Fibroblast of skin of right quadriceps (primary cell): ENCODE measurements at regions not wholly inside any gene's neighbourhood (a gene's known extent, or its start where the extent isn't known, plus 50 kb on each side); places are given as distances from the start of the nearest gene placed in this dataset.
"Not testable (repeated sequence)": the region's sequence is repeated elsewhere in the genome, so short reads cannot be mapped to it uniquely, and the experiment has no call there.

Experiments
- DNase-seq: peaks from one replicate; pipeline ENCODE4 v3.0.0-alpha.2; 2013

DNA sequence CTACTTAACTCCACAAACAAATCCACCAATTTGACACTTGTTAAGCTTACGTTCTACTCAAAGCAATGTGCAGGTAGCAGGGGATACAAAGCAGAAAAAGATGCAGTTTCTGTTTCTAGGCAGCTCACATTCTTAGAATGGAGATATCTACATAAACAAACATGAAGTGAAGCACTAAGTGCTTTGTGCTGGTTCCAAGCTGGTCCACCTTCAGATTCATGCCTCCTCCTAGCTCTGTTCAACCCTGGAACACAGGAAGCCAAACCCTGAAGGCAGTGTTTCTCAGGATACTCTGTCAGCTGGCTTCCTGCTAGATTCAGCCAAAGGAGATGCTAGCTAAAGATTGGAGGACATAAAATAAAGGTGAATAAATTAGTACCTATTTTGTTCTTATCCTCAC, 55.3 kb upstream of the NOL4 start:
- DNase-seq: no peak

- DNase-seq: no peak
Measured at GRCh38 chr18:34280653-34281052, 55.9 kb upstream of the NOL4 start.

DNA sequence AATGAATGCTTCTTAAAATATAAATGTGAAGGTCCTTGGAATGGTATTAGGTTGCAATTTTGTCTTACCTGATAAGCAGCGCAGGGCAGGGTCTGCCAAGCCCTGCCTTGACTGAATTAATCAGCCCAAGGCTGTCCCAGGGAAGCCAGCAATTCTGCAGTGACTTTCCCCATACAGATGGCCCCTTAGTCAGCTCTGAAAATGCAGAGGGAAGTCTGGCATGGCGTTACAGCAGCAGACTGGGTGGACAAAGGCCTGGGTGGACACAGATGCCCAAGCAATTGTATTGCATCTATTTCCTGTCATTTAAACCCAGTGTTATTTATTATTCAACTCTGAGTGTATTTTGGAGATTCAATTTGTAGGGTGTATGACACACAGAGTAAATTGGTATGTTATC, 56.6 kb upstream of the NOL4 start:
- DNase-seq: no peak

DNA sequence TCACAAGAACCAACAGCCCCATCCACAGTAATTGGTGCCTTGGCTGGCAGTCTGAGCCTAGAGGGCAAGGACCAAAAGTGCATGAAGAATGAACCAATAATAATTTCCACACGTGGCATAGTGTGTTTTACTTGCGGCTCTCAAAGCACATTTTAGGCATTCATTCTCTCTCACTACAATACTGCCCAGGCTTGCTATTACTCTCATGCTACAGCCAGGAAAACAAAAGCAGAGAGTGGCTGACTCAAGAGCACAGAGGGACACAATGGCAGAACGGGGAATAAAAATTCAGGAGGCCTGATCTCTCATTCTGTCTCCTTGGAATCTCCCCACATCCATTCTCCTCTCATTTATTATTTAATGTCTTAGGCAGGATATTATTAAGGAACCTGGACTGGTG, 57.0 kb upstream of the NOL4 start:
- no peak for DNase-seq

DNA sequence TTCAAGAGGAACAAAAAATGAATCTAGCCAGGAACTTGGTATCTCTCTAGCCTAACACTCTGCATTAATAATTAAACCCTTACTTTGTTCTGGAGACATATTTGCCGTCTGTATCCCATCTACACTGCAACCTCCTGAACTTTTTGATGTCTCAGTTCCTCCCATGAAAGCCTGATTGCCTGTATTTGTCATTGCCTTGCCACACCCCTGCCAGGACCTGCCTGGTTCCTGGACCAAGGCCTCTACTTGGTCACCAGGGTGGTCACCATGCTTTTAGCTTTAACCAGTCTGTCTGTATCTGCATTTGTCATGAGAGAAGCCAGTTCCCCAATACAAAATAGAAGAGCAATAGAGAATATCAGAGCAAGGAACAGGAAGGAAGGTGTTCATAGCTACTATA, 58.8 kb upstream of the NOL4 start:
- DNase-seq: no peak

DNA sequence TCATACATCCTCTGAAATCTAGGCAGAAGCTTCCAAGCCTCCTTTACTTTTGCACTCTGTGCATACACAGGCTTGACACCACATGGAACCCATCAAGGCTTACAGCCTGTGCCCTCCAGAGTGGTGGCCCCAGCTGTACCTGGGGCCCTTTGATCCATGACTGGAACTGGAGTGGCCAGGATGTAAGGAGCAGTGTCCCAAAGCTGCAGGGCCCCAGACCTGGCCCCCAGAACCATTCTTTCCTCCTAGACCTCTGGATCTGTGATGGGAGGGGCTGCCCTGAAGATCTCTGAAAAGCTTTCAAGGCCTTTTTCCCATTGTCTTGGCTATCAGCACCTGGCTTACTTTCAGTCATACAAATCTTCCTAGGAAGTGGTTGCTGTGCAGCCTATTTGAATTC, 63.1 kb upstream of the NOL4 start:
- DNase-seq: no peak

GRCh38 chr18:34292594-34292993, 67.9 kb upstream of the NOL4 start:
- DNase-seq: no peak

GRCh38 chr18:34297287-34297686, 72.6 kb upstream of the NOL4 start:
- no peak for DNase-seq

- no peak for DNase-seq
Measured at GRCh38 chr18:34299828-34300227, 75.1 kb upstream of the NOL4 start.

- DNase-seq: no peak
Measured at GRCh38 chr18:34311468-34311867, 86.8 kb upstream of the NOL4 start.

GRCh38 chr18:34314847-34315246, 90.1 kb upstream of the NOL4 start:
- DNase-seq: no peak

- no peak for DNase-seq
Measured at GRCh38 chr18:34315591-34316352, 91.1 kb upstream of the NOL4 start.

GRCh38 chr18:34320267-34320666, 95.6 kb upstream of the NOL4 start:
- DNase-seq: no peak

GRCh38 chr18:34321066-34321465, 96.4 kb upstream of the NOL4 start:
- DNase-seq: no peak

GRCh38 chr18:34322365-34323289, 97.9 kb upstream of the NOL4 start:
- peak; percentile 48 for DNase-seq

DNA sequence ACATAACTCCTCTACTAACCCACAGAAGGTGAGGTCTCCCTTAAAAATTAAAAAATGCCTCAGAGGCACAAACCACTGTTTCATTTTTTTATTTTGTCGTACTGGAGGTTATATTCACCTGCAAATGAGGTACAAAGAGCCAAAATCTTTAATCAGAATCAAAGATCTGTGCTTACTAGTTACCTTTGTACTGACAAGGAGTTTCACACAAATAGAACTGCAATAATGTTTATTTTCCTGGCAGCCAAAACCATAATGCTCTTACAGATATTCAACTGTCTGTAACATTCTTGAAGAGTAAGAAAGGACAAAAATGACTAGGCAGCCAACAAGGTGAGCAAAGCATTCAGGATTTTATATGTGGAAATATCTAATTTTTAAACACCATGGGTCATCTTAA, 105.1 kb upstream of the NOL4 start:
- no peak for DNase-seq

DNA sequence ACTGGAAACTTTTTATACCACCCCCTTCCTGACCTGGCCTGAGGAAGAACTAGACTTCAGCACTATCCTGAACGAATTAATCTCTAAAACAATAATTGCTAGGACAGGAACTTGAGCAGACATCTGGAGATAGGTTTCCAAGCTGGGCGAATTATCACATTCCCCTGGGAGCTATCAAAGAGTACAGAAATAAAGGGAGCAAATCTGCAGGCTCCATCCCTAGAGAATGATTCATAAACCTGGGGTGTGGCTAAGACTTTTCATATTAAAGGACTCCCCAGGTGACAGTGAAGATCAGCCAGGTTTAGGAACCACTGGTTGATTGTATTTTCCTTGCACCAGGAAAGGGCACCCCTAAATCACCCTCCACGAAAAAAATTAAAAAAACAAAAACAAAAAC, 105.6 kb upstream of the NOL4 start:
- DNase-seq: no peak

GRCh38 chr18:34330907-34331306, 106.2 kb upstream of the NOL4 start:
- DNase-seq: not testable (repeated sequence)

DNA sequence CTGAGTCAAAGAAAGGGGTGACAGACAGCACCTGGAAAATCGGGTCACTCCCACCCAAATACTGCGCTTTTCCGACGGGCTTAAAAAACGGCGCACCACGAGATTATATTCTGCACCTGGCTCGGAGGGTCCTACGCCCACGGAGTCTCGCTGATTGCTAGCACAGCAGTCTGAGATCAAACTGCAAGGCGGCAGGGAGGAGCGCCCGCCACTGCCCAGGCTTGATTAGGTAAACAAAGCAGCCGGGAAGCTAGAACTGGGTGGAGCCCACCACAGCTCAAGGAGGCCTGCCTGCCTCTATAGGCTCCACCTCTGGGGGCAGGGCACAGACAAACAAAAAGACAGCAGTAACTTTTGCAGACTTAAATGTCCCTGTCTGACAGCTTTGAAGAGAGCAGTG, 106.6 kb upstream of the NOL4 start:
- not testable (repeated sequence) for DNase-seq

GRCh38 chr18:34339155-34339554, 114.4 kb upstream of the NOL4 start:
- DNase-seq: no peak

- DNase-seq: peak; percentile 63
Measured at GRCh38 chr18:34342960-34343359, 118.2 kb upstream of the NOL4 start.

DNA sequence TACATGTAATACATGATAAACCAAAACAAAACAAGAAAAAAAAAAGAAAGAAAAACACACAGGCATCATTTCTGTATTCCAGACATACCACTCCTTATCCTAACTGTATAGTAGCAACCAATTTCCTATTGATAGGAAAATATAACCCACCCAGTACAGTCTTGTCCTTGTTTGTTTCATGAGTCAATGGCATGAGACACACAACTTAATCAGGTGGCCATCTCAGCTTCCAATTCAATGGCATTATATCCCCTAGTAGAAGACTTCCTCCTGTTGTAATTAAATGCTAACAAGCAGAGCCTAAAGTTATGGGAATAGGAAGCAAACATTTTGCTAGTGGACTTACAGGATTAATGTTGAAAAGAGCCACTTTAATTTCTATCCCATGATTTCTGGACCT, 121.0 kb upstream of the NOL4 start:
- DNase-seq: no peak

DNA sequence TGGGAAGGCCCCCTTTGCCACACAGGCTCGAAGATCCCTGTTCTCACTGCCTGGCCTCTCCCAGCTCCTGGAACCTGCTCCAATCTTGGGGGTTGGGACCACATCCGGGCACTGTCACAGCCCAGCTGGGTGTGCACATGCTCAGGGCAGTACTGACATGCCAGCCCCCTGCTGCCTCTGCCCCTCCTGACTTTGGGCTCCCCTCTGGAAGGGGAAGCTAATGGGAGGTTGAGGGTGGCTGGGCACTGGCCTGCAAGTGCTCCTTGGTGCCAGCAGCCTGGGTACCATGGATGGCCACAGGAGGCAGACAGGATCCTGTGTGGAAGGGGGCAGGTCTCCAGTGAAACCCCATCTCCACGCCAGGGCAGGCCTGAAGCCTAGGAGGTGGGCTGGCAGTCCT, 126.1 kb upstream of the NOL4 start:
- DNase-seq: no peak
